ENCODE measurements at regions not wholly inside any gene's neighbourhood (a gene's known extent, or its start where the extent isn't known, plus 50 kb on each side); places are given as distances from the start of the nearest gene placed in this dataset.

- no peak for TF ChIP-seq CTCF (IDR thresholded peaks at IDR 0.05)
- no peak for TF ChIP-seq POLR2A (IDR thresholded peaks at IDR 0.05)
These were observed 161.7 kb upstream of the MAF start for GRCh38 chr16:79762217-79762616.
